Endodermal cell (in vitro differentiated cells): ENCODE measurements at regions not wholly inside any gene's neighbourhood (a gene's known extent, or its start where the extent isn't known, plus 50 kb on each side); places are given as distances from the start of the nearest gene placed in this dataset.

ENCODE experiments used
- DNase-seq: peaks from one replicate; pipeline ENCODE4 v3.0.0-alpha.2; 2017
- H3K27ac ChIP-seq: 2 replicates; pipeline ENCODE4 v1.5.1; 2013; ENCODE audit warnings: mild to moderate bottlenecking, low read depth, low read length, moderate library complexity
- H3K27me3 ChIP-seq: 2 replicates; pipeline ENCODE4 v1.6.1; 2013; ENCODE audit warnings: mild to moderate bottlenecking, low read length, moderate library complexity; ENCODE audit not compliant: insufficient read depth, control insufficient read depth, poor library complexity, severe bottlenecking
- H3K36me3 ChIP-seq: 2 replicates; pipeline ENCODE4 v1.7.0; 2013; ENCODE audit warnings: mild to moderate bottlenecking, low read length, moderate library complexity; ENCODE audit not compliant: control insufficient read depth, insufficient read depth
- H3K4me1 ChIP-seq: one replicate; pipeline ENCODE4 v1.7.0; 2013; ENCODE audit warnings: low read length; ENCODE audit not compliant: control insufficient read depth, insufficient read depth
- H3K4me3 ChIP-seq: 2 replicates; pipeline ENCODE4 v1.5.1; 2013; ENCODE audit warnings: mild to moderate bottlenecking, low read length, moderate library complexity
- H3K9ac ChIP-seq: 2 replicates; pipeline ENCODE4 v1.6.1; 2013; ENCODE audit warnings: mild to moderate bottlenecking, low read length, moderate library complexity; ENCODE audit not compliant: poor library complexity, severe bottlenecking; ENCODE audit errors: extremely low read depth
- H3K9me3 ChIP-seq: 2 replicates; pipeline ENCODE4 v1.6.1; 2013; ENCODE audit warnings: mild to moderate bottlenecking, low read length, moderate library complexity; ENCODE audit not compliant: control insufficient read depth
- H3K27ac Mint-ChIP-seq: 2 replicates; pipeline ENCODE4 v1.8.0; 2020; ENCODE audit warnings: mixed read lengths
- H3K27me3 Mint-ChIP-seq: 2 replicates; pipeline ENCODE4 v1.8.0; 2021; ENCODE audit warnings: mild to moderate bottlenecking, mixed read lengths; ENCODE audit not compliant: insufficient read depth
- H3K36me3 Mint-ChIP-seq: 2 replicates; pipeline ENCODE4 v1.8.0; 2020; ENCODE audit warnings: low read depth, mixed read lengths
- H3K4me1 Mint-ChIP-seq: 2 replicates; pipeline ENCODE4 v1.8.0; 2020; ENCODE audit warnings: mixed read lengths
- H3K4me3 Mint-ChIP-seq: 2 replicates; pipeline ENCODE4 v1.8.0; 2020; ENCODE audit warnings: mild to moderate bottlenecking, moderate library complexity, mixed read lengths
- H3K9me3 Mint-ChIP-seq: 2 replicates; pipeline ENCODE4 v1.8.0; 2020; ENCODE audit warnings: mild to moderate bottlenecking, mixed read lengths
- CTCF ChIP-seq: fragments of 200-600 bp; sonication (generic); conservative IDR thresholded peaks from 2 replicates; pipeline ENCODE4 v1.5.0; 2021; ENCODE audit warnings: antibody characterized with exemption, mild to moderate bottlenecking
- WGBS, 2 experiments: methylation state at CpG; one replicate each; pipeline versions ENCODE4 v1.1.5 to v1.1.7; 2013; ENCODE audit warnings: missing lambda C conversion rate in 2 of 2, mixed read lengths in 1 of 2; ENCODE audit not compliant: insufficient coverage in 1 of 2, insufficient read length in 1 of 2; 5-methylcytosine and 5-hydroxymethylcytosine counted together

- no peak overlapping the region for H3K9ac ChIP-seq
- H3K27ac Mint-ChIP-seq, result no peak overlapping the region
- peaks cover 26% of the 10 kb centered on the region for H3K4me1 Mint-ChIP-seq
- H3K27me3 ChIP-seq, result no peaks in the 10 kb centered on the region
- no peak for TF ChIP-seq CTCF
- no peaks in the 10 kb centered on the region for H3K27me3 Mint-ChIP-seq
- H3K27ac ChIP-seq, result no peak overlapping the region
- H3K4me3 ChIP-seq, result no peak overlapping the region
- peaks cover 15% of the 10 kb centered on the region for H3K9me3 Mint-ChIP-seq
- H3K9me3 ChIP-seq, result peaks cover 8% of the 10 kb centered on the region
- 90 to 96% methylated on average over 3 to 4 of the region's 4 CpGs for WGBS, 2 experiments
- no peaks in the 10 kb centered on the region for H3K36me3 ChIP-seq
- no peaks in the 10 kb centered on the region for H3K4me1 ChIP-seq
- DNase-seq, result no peak
- no peak overlapping the region for H3K4me3 Mint-ChIP-seq
- peaks cover 8% of the 10 kb centered on the region for H3K36me3 Mint-ChIP-seq
These were observed 698.8 kb downstream of the DIAPH3 start for GRCh38 chr13:59464926-59465325.

GRCh38 chr13:59468396-59468795 lies 695.3 kb downstream of the DIAPH3 start:
- Mint-ChIP-seq H3K9me3 (peaks cover 19% of the 10 kb centered on the region), H3K36me3 (peaks cover 8% of the 10 kb centered on the region), H3K4me3 (no peak overlapping the region), H3K4me1 (peaks cover 30% of the 10 kb centered on the region), H3K27ac (no peak overlapping the region), H3K27me3 (no peaks in the 10 kb centered on the region)
- Histone ChIP-seq H3K27me3 (no peaks in the 10 kb centered on the region), H3K4me3 (no peak overlapping the region), H3K9me3 (peaks cover 15% of the 10 kb centered on the region), H3K36me3 (no peaks in the 10 kb centered on the region), H3K27ac (no peak overlapping the region), H3K4me1 (no peaks in the 10 kb centered on the region), H3K9ac (no peak overlapping the region)
- DNase-seq, result no peak
- TF ChIP-seq CTCF, result no peak
- WGBS, 2 experiments, result 89 to 92% methylated on average over 1 to 2 of the region's 2 CpGs

- no peak overlapping the region for H3K27ac ChIP-seq
- H3K4me1 Mint-ChIP-seq, result peaks cover 22% of the 10 kb centered on the region
- no peak for TF ChIP-seq CTCF
- H3K36me3 Mint-ChIP-seq, result peaks cover 8% of the 10 kb centered on the region
- H3K4me3 ChIP-seq, result no peak overlapping the region
- no peak overlapping the region for H3K27ac Mint-ChIP-seq
- no peaks in the 10 kb centered on the region for H3K27me3 Mint-ChIP-seq
- no peaks in the 10 kb centered on the region for H3K4me1 ChIP-seq
- H3K9me3 ChIP-seq, result peaks cover 15% of the 10 kb centered on the region
- no peaks in the 10 kb centered on the region for H3K27me3 ChIP-seq
- no peak overlapping the region for H3K9ac ChIP-seq
- no CpG with 5 or more reads among the region's 1 CpG for WGBS, 2 experiments
- no peak overlapping the region for H3K4me3 Mint-ChIP-seq
- H3K36me3 ChIP-seq, result no peaks in the 10 kb centered on the region
- H3K9me3 Mint-ChIP-seq, result peaks cover 19% of the 10 kb centered on the region
- DNase-seq, result no peak
These were observed 692.6 kb downstream of the DIAPH3 start for GRCh38 chr13:59471106-59471505.
